Loucy (cell line): ENCODE measurements at regions not wholly inside any gene's neighbourhood (a gene's known extent, or its start where the extent isn't known, plus 50 kb on each side); places are given as distances from the start of the nearest gene placed in this dataset.

Source experiments
- CTCF ChIP-seq: fragments of 200-600 bp; sonication (generic); conservative IDR thresholded peaks from 2 replicates; pipeline ENCODE4 v1.5.1; 2014; ENCODE audit warnings: mild to moderate bottlenecking, antibody characterized with exemption, low read length
- EZH2phosphoT487 ChIP-seq: fragments of 200-600 bp; IDR thresholded peaks from 2 replicates; pipeline ENCODE4 v1.6.1; 2018; ENCODE audit warnings: antibody characterized with exemption, mild to moderate bottlenecking, moderate library complexity, borderline replicate concordance

- TF ChIP-seq CTCF = no peak
- TF ChIP-seq EZH2phosphoT487 = no peak
Measured at GRCh38 chr6:146894624-146895023, 295.9 kb downstream of the ADGB start.
